ENCODE measurements at regions not wholly inside any gene's neighbourhood (a gene's known extent, or its start where the extent isn't known, plus 50 kb on each side); places are given as distances from the start of the nearest gene placed in this dataset.
"Not testable (repeated sequence)": the region's sequence is repeated elsewhere in the genome, so short reads cannot be mapped to it uniquely, and the experiment has no call there.

- DNase-seq: no peak
Measured at GRCh38 chr1:182226618-182227017, 165.0 kb downstream of the GLUL start.

GRCh38 chr1:182225755-182226154 is 164.2 kb upstream of the ZNF648 start:
- not testable (repeated sequence) for DNase-seq

GRCh38 chr1:182221990-182222389 is 160.5 kb upstream of the ZNF648 start:
- not testable (repeated sequence) for DNase-seq

GRCh38 chr1:182221367-182221766 is 159.9 kb upstream of the ZNF648 start:
- DNase-seq: not testable (repeated sequence)

GRCh38 chr1:182217967-182218366 is 156.5 kb upstream of the ZNF648 start:
- DNase-seq: no peak

GRCh38 chr1:182217071-182217470 is 155.6 kb upstream of the ZNF648 start:
- DNase-seq: no peak

- no peak for DNase-seq
Measured at GRCh38 chr1:182215764-182216163, 154.3 kb upstream of the ZNF648 start.

GRCh38 chr1:182213163-182213562 is 151.7 kb upstream of the ZNF648 start:
- DNase-seq: no peak

- DNase-seq: no peak
Measured at GRCh38 chr1:182211386-182211785, 149.9 kb upstream of the ZNF648 start.

GRCh38 chr1:182210417-182210816 is 148.9 kb upstream of the ZNF648 start:
- DNase-seq: no peak

GRCh38 chr1:182207300-182207699 is 145.8 kb upstream of the ZNF648 start:
- DNase-seq: no peak

- DNase-seq: no peak
Measured at GRCh38 chr1:182206626-182207239, 145.2 kb upstream of the ZNF648 start.

- no peak for DNase-seq
Measured at GRCh38 chr1:182205351-182206022, 144.0 kb upstream of the ZNF648 start.

- no peak for DNase-seq
Measured at GRCh38 chr1:182203191-182203875, 141.8 kb upstream of the ZNF648 start.

- DNase-seq: not testable (repeated sequence)
Measured at GRCh38 chr1:182201490-182201889, 140.0 kb upstream of the ZNF648 start.

GRCh38 chr1:182200025-182200812 is 138.7 kb upstream of the ZNF648 start:
- DNase-seq: no peak

GRCh38 chr1:182198006-182198605 is 136.6 kb upstream of the ZNF648 start:
- no peak for DNase-seq

GRCh38 chr1:182196897-182197870 is 135.7 kb upstream of the ZNF648 start:
- DNase-seq: no peak

- no peak for DNase-seq
Measured at GRCh38 chr1:182195733-182196132, 134.2 kb upstream of the ZNF648 start.

- DNase-seq: no peak
Measured at GRCh38 chr1:182193908-182194550, 132.5 kb upstream of the ZNF648 start.

- no peak for DNase-seq
Measured at GRCh38 chr1:182192966-182193365, 131.5 kb upstream of the ZNF648 start.
